Left lung (tissue), 4 donors: ENCODE measurements at regions not wholly inside any gene's neighbourhood (a gene's known extent, or its start where the extent isn't known, plus 50 kb on each side); places are given as distances from the start of the nearest gene placed in this dataset.

ENCODE experiments used
- ATAC-seq: fragments of 200-7000 bp; cut with Tn5 transposase; one replicate; pipeline ENCODE4 v1.9.1; 2020; ENCODE audit warnings: moderate library complexity
- DNase-seq, 4 donors: peaks; one replicate each; pipeline ENCODE4 v3.0.0-alpha.2; 2013 to 2020
- H3K27ac ChIP-seq, 2 donors: fragments of 200-600 bp; sonication (generic) in 1 of 2; one replicate each; pipeline versions ENCODE4 v1.5.0 to v1.8.0; 2020 to 2021
- H3K27me3 ChIP-seq, 2 donors: fragments of 200-600 bp; sonication (generic) in 1 of 2; one replicate each; pipeline versions ENCODE4 v1.5.0 to v1.8.0; 2020 to 2021
- H3K36me3 ChIP-seq, 2 donors: fragments of 200-600 bp; sonication (generic) in 1 of 2; one replicate each; pipeline versions ENCODE4 v1.5.0 to v1.8.0; 2020 to 2021
- H3K4me1 ChIP-seq, 2 donors: fragments of 200-600 bp; one replicate each; pipeline ENCODE4 v1.8.0; 2021
- H3K4me3 ChIP-seq, 2 donors: fragments of 200-600 bp; sonication (generic) in 1 of 2; one replicate each; pipeline versions ENCODE4 v1.5.0 to v1.8.0; 2020 to 2021; ENCODE audit warnings: mild to moderate bottlenecking in 1 of 2
- H3K9me3 ChIP-seq, 2 donors: fragments of 200-600 bp; sonication (generic) in 1 of 2; one replicate each; pipeline versions ENCODE4 v1.5.0 to v1.8.0; 2020 to 2021
- intact Hi-C, 2 donors: fragments of 100-400 bp; cut with DNase I; formaldehyde crosslinking; loops; one replicate each; pipeline versions ENCODE4 v1.11.2 to v1.14.2; 2022
- TF ChIP-seq, protein P1 (sequence below), 2 donors: fragments of 200-600 bp; sonication (generic) in 1 of 2; IDR thresholded peaks; one replicate each; pipeline versions ENCODE4 v1.5.0 to v1.8.0; 2021; ENCODE audit warnings: antibody characterized with exemption in 2 of 2
- donor health status: DM: no; HTN: yes; CAD: no.
- donor health status: DM: no; HTN: no; CAD: no.

DNA sequence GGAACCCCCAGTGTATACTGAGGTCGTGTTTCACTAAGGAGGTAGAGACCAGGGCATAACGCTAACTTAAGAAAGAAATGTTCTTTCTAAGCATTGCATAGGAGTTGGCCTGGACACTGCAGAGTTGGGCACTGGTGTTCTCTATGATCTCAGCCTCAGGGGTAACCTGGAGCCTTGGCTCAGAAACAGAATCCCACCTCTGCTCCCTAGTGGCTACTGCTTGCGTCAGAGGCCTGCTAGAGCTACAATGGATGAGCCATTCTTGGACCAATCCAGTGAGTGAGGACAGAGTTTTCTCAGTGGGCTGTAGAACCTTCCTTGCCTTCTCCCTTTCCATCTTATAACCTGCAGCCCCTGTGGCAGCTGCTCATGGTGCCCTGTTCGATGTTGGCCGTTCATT is 324.4 kb upstream of the CELF4 start:
- no peaks in the 10 kb centered on the region for H3K36me3 ChIP-seq
- H3K4me3 ChIP-seq, result no peak overlapping the region
- intact Hi-C loops, result no loop called here
- no peak for ATAC-seq
- H3K27me3 ChIP-seq, result no peaks in the 10 kb centered on the region
- TF ChIP-seq, protein P1, sequence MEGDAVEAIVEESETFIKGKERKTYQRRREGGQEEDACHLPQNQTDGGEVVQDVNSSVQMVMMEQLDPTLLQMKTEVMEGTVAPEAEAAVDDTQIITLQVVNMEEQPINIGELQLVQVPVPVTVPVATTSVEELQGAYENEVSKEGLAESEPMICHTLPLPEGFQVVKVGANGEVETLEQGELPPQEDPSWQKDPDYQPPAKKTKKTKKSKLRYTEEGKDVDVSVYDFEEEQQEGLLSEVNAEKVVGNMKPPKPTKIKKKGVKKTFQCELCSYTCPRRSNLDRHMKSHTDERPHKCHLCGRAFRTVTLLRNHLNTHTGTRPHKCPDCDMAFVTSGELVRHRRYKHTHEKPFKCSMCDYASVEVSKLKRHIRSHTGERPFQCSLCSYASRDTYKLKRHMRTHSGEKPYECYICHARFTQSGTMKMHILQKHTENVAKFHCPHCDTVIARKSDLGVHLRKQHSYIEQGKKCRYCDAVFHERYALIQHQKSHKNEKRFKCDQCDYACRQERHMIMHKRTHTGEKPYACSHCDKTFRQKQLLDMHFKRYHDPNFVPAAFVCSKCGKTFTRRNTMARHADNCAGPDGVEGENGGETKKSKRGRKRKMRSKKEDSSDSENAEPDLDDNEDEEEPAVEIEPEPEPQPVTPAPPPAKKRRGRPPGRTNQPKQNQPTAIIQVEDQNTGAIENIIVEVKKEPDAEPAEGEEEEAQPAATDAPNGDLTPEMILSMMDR (IDR thresholded peaks at IDR 0.05), result no peak
- DNase-seq, result no peak
- H3K4me1 ChIP-seq, result no peaks in the 10 kb centered on the region
- peaks cover 0 to 2% of the 10 kb centered on the region in 2 donors for H3K9me3 ChIP-seq
- H3K27ac ChIP-seq, result no peak overlapping the region

GRCh38 chr18:37874721-37875120 is 309.1 kb upstream of the CELF4 start:
- TF ChIP-seq, protein P1 (IDR thresholded peaks at IDR 0.05), result no peak
- peaks cover 0 to 17% of the 10 kb centered on the region in 2 donors for H3K9me3 ChIP-seq
- no peaks in the 10 kb centered on the region for H3K4me1 ChIP-seq
- H3K36me3 ChIP-seq, result no peaks in the 10 kb centered on the region
- no peak for ATAC-seq
- no peak overlapping the region for H3K27ac ChIP-seq
- no peak for DNase-seq
- H3K27me3 ChIP-seq, result no peaks in the 10 kb centered on the region
- H3K4me3 ChIP-seq, result no peak overlapping the region
- intact Hi-C loops, result no loop called here

GRCh38 chr18:37873416-37873815 is 307.8 kb upstream of the CELF4 start:
- ATAC-seq, result no peak
- H3K36me3 ChIP-seq, result no peaks in the 10 kb centered on the region
- TF ChIP-seq, protein P1 (IDR thresholded peaks at IDR 0.05), result no peak
- DNase-seq, result no peak
- peaks cover 0 to 6% of the 10 kb centered on the region in 2 donors for H3K9me3 ChIP-seq
- no peaks in the 10 kb centered on the region for H3K4me1 ChIP-seq
- H3K27me3 ChIP-seq, result no peaks in the 10 kb centered on the region
- no peak overlapping the region for H3K27ac ChIP-seq
- intact Hi-C loops, result no loop called here
- no peak overlapping the region for H3K4me3 ChIP-seq

- Histone ChIP-seq H3K36me3 (no peaks in the 10 kb centered on the region), H3K27me3 (no peaks in the 10 kb centered on the region), H3K4me1 (no peaks in the 10 kb centered on the region), H3K27ac (no peak overlapping the region), H3K9me3 (peaks cover 0 to 2% of the 10 kb centered on the region in 2 donors), H3K4me3 (no peak overlapping the region)
- TF ChIP-seq, protein P1 (IDR thresholded peaks at IDR 0.05), result no peak
- ATAC-seq (no peak), DNase-seq (no peak)
- intact Hi-C loops, result no loop called here
These were observed 307.0 kb upstream of the CELF4 start for GRCh38 chr18:37872562-37872961.

- Histone ChIP-seq H3K27ac (no peak overlapping the region), H3K9me3 (peaks cover 0 to 2% of the 10 kb centered on the region in 2 donors), H3K27me3 (no peaks in the 10 kb centered on the region), H3K4me1 (no peaks in the 10 kb centered on the region), H3K36me3 (no peaks in the 10 kb centered on the region), H3K4me3 (no peak overlapping the region)
- TF ChIP-seq, protein P1 (IDR thresholded peaks at IDR 0.05), result no peak
- intact Hi-C loops, result no loop called here
- ATAC-seq (no peak), DNase-seq (no peak)
These were observed 306.0 kb upstream of the CELF4 start for GRCh38 chr18:37871561-37871960.
